GM23338 (cell line): ENCODE measurements at regions not wholly inside any gene's neighbourhood (a gene's known extent, or its start where the extent isn't known, plus 50 kb on each side); places are given as distances from the start of the nearest gene placed in this dataset.

ENCODE experiments used
- ATAC-seq: fragments of 200-7000 bp; cut with Tn5 transposase; 3 replicates; pipeline ENCODE4 v1.9.1; 2020
- DNase-seq: peaks from one replicate; pipeline ENCODE4 v3.0.0-alpha.2; 2015; ENCODE audit warnings: low spot score
- H2AFZ ChIP-seq: fragments of 200-600 bp; sonication (generic); 2 replicates; pipeline ENCODE4 v1.8.0; 2016; ENCODE audit warnings: antibody characterized with exemption, mild to moderate bottlenecking, moderate library complexity
- H3F3A ChIP-seq: fragments of 200-600 bp; sonication (generic); replicated peaks from 2 replicates; pipeline ENCODE4 v1.8.0; 2017; ENCODE audit warnings: antibody characterized with exemption, mixed run types, low read depth
- H3K27ac ChIP-seq: fragments of 200-600 bp; sonication (generic); 2 replicates; pipeline ENCODE4 v1.6.1; 2016; ENCODE audit warnings: low read depth
- H3K27me3 ChIP-seq: fragments of 200-600 bp; sonication (generic); 2 replicates; pipeline ENCODE4 v1.8.0; 2016; ENCODE audit warnings: mild to moderate bottlenecking, mixed run types, moderate library complexity; ENCODE audit not compliant: insufficient read depth
- H3K36me3 ChIP-seq: fragments of 200-600 bp; sonication (generic); 2 replicates; pipeline ENCODE4 v1.8.0; 2016; ENCODE audit warnings: mild to moderate bottlenecking; ENCODE audit not compliant: insufficient read depth
- H3K4me1 ChIP-seq: fragments of 200-600 bp; sonication (generic); 2 replicates; pipeline ENCODE4 v1.8.0; 2016; ENCODE audit warnings: mild to moderate bottlenecking, moderate library complexity; ENCODE audit not compliant: insufficient read depth
- H3K4me2 ChIP-seq: fragments of 200-600 bp; sonication (generic); 2 replicates; pipeline ENCODE4 v1.7.1; 2017; ENCODE audit warnings: mixed run types
- H3K4me3 ChIP-seq: fragments of 200-600 bp; sonication (generic); 2 replicates; pipeline ENCODE4 v1.6.1; 2016; ENCODE audit warnings: mixed run types
- H3K79me2 ChIP-seq: fragments of 200-600 bp; sonication (generic); replicated peaks from 2 replicates; pipeline ENCODE4 v1.8.0; 2017; ENCODE audit warnings: mild to moderate bottlenecking; ENCODE audit not compliant: insufficient read depth
- H3K9me2 ChIP-seq: fragments of 200-600 bp; sonication (generic); 2 replicates; pipeline ENCODE4 v1.8.0; 2017; ENCODE audit not compliant: insufficient read depth
- H4K20me1 ChIP-seq: fragments of 200-600 bp; sonication (generic); replicated peaks from 2 replicates; pipeline ENCODE4 v1.8.0; 2017; ENCODE audit warnings: mild to moderate bottlenecking; ENCODE audit not compliant: insufficient read depth
- H3K27ac Mint-ChIP-seq: 2 replicates; pipeline ENCODE4 v1.8.0; 2020; ENCODE audit warnings: inconsistent platforms, mild to moderate bottlenecking, moderate library complexity, mixed read lengths
- H3K27me3 Mint-ChIP-seq: 3 replicates; pipeline ENCODE4 v1.8.0; 2022; ENCODE audit warnings: low read depth, mild to moderate bottlenecking, moderate library complexity, mixed read lengths, inconsistent platforms; ENCODE audit not compliant: insufficient read depth, poor library complexity
- H3K36me3 Mint-ChIP-seq: 3 replicates; pipeline ENCODE4 v1.8.0; 2021; ENCODE audit warnings: low read depth, mild to moderate bottlenecking, inconsistent platforms, moderate library complexity, mixed read lengths
- H3K4me1 Mint-ChIP-seq: 3 replicates; pipeline ENCODE4 v1.8.0; 2020; ENCODE audit warnings: mild to moderate bottlenecking, inconsistent platforms, mixed read lengths
- H3K4me3 Mint-ChIP-seq: 3 replicates; pipeline ENCODE4 v1.8.0; 2021; ENCODE audit warnings: moderate library complexity, mild to moderate bottlenecking, inconsistent platforms, mixed read lengths
- H3K9me3 Mint-ChIP-seq: 3 replicates; pipeline ENCODE4 v1.8.0; 2020; ENCODE audit warnings: moderate library complexity, mild to moderate bottlenecking, inconsistent platforms, mixed read lengths
- ETS1 ChIP-seq: IDR thresholded peaks from 2 replicates; pipeline ENCODE4 v1.6.1; 2016; ENCODE audit warnings: antibody characterized with exemption
- EZH2 ChIP-seq: fragments of 200-600 bp; sonication (generic); IDR thresholded peaks from one replicate; pipeline ENCODE4 v1.8.0; 2017; ENCODE audit warnings: antibody characterized with exemption, mild to moderate bottlenecking, low read depth; ENCODE audit not compliant: unreplicated experiment
- EZH2phosphoT487 ChIP-seq: fragments of 200-600 bp; sonication (generic); IDR thresholded peaks from one replicate; pipeline ENCODE4 v1.8.1; 2018; ENCODE audit warnings: antibody characterized with exemption; ENCODE audit not compliant: unreplicated experiment
- JUNB ChIP-seq: IDR thresholded peaks from one replicate; pipeline ENCODE4 v1.6.1; 2016; ENCODE audit warnings: antibody characterized with exemption; ENCODE audit not compliant: unreplicated experiment
- POLR2AphosphoS5 ChIP-seq: IDR thresholded peaks from 2 replicates; pipeline ENCODE4 v1.6.1; 2016; ENCODE audit warnings: antibody characterized with exemption, low read depth
- ZNF114 ChIP-seq: fragments of 250-450 bp; sonication (Bioruptor Pico); IDR thresholded peaks from 2 replicates; pipeline ENCODE4 v1.5.0; 2020; ENCODE audit warnings: mild to moderate bottlenecking, moderate library complexity
- TF ChIP-seq, protein P1 (sequence below): fragments of 250-450 bp; sonication (Bioruptor Pico); IDR thresholded peaks from 2 replicates; pipeline ENCODE4 v1.5.0; 2020; ENCODE audit warnings: mild to moderate bottlenecking, moderate library complexity

GRCh38 chr7:47635091-47636080 is 53.5 kb upstream of the TNS3 start:
- Mint-ChIP-seq H3K4me3 (peak overlapping the region; percentile 28; the same call in 2 of the 3 replicates), H3K27me3 (peaks cover 12% of the 10 kb centered on the region), H3K4me1 (peaks cover 29% of the 10 kb centered on the region), H3K27ac (no peak overlapping the region), H3K36me3 (no peaks in the 10 kb centered on the region; the same call in 2 of the 3 replicates), H3K9me3 (no peaks in the 10 kb centered on the region)
- DNase-seq, result peak; percentile 50
- Histone ChIP-seq H3K79me2 (no peaks in the 10 kb centered on the region), H3K27ac (no peak overlapping the region), H3K4me1 (peaks cover 27% of the 10 kb centered on the region), H2AFZ (peak overlapping the region; percentile 98), H3K4me3 (peak overlapping the region; percentile 36; the same call in 1 of the 2 replicates), H3K36me3 (no peaks in the 10 kb centered on the region), H3K9me2 (no peaks in the 10 kb centered on the region), H3K4me2 (peak overlapping the region; percentile 67; the same call in 1 of the 2 replicates), H3F3A (no peaks in the 10 kb centered on the region), H4K20me1 (no peaks in the 10 kb centered on the region; the same call in 1 of the 2 replicates), H3K27me3 (no peaks in the 10 kb centered on the region)
- TF ChIP-seq ZNF114, result no peak
- TF ChIP-seq POLR2AphosphoS5, result no peak
- TF ChIP-seq JUNB, result peak; percentile 37
- TF ChIP-seq EZH2, result no peak
- TF ChIP-seq, protein P1, sequence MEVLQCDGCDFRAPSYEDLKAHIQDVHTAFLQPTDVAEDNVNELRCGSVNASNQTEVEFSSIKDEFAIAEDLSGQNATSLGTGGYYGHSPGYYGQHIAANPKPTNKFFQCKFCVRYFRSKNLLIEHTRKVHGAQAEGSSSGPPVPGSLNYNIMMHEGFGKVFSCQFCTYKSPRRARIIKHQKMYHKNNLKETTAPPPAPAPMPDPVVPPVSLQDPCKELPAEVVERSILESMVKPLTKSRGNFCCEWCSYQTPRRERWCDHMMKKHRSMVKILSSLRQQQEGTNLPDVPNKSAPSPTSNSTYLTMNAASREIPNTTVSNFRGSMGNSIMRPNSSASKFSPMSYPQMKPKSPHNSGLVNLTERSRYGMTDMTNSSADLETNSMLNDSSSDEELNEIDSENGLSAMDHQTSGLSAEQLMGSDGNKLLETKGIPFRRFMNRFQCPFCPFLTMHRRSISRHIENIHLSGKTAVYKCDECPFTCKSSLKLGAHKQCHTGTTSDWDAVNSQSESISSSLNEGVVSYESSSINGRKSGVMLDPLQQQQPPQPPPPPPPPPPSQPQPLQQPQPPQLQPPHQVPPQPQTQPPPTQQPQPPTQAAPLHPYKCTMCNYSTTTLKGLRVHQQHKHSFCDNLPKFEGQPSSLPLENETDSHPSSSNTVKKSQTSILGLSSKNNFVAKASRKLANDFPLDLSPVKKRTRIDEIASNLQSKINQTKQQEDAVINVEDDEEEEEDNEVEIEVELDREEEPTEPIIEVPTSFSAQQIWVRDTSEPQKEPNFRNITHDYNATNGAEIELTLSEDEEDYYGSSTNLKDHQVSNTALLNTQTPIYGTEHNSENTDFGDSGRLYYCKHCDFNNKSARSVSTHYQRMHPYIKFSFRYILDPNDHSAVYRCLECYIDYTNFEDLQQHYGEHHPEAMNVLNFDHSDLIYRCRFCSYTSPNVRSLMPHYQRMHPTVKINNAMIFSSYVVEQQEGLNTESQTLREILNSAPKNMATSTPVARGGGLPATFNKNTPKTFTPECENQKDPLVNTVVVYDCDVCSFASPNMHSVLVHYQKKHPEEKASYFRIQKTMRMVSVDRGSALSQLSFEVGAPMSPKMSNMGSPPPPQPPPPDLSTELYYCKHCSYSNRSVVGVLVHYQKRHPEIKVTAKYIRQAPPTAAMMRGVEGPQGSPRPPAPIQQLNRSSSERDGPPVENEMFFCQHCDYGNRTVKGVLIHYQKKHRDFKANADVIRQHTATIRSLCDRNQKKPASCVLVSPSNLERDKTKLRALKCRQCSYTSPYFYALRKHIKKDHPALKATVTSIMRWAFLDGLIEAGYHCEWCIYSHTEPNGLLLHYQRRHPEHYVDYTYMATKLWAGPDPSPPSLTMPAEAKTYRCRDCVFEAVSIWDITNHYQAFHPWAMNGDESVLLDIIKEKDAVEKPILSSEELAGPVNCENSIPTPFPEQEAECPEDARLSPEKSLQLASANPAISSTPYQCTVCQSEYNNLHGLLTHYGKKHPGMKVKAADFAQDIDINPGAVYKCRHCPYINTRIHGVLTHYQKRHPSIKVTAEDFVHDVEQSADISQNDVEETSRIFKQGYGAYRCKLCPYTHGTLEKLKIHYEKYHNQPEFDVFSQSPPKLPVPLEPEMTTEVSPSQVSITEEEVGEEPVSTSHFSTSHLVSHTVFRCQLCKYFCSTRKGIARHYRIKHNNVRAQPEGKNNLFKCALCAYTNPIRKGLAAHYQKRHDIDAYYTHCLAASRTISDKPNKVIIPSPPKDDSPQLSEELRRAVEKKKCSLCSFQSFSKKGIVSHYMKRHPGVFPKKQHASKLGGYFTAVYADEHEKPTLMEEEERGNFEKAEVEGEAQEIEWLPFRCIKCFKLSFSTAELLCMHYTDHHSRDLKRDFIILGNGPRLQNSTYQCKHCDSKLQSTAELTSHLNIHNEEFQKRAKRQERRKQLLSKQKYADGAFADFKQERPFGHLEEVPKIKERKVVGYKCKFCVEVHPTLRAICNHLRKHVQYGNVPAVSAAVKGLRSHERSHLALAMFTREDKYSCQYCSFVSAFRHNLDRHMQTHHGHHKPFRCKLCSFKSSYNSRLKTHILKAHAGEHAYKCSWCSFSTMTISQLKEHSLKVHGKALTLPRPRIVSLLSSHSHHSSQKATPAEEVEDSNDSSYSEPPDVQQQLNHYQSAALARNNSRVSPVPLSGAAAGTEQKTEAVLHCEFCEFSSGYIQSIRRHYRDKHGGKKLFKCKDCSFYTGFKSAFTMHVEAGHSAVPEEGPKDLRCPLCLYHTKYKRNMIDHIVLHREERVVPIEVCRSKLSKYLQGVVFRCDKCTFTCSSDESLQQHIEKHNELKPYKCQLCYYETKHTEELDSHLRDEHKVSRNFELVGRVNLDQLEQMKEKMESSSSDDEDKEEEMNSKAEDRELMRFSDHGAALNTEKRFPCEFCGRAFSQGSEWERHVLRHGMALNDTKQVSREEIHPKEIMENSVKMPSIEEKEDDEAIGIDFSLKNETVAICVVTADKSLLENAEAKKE (CRISPR knock-in tag), result no peak
- TF ChIP-seq ETS1, result no peak
- TF ChIP-seq EZH2phosphoT487, result no peak
- ATAC-seq, result peak; percentile 76
